Esophagus squamous epithelium (tissue), 5 donors: ENCODE measurements at regions not wholly inside any gene's neighbourhood (a gene's known extent, or its start where the extent isn't known, plus 50 kb on each side); places are given as distances from the start of the nearest gene placed in this dataset.
"Not testable (repeated sequence)": the region's sequence is repeated elsewhere in the genome, so short reads cannot be mapped to it uniquely, and the experiment has no call there.

Experiments
- DNase-seq: peaks from one replicate; lab custom pipeline; 2025; lab: John Stamatoyannopoulos, UW
- H3K27ac ChIP-seq, 4 donors: fragments of 200-600 bp; sonication (generic); one replicate each; pipeline ENCODE4 v1.5.1; 2016 to 2019; ENCODE audit warnings: mild to moderate bottlenecking in 1 of 4
- H3K27me3 ChIP-seq, 4 donors: fragments of 200-600 bp; sonication (generic); 1 replicate in 3 of 4; 2 replicates in 1 of 4; pipeline versions ENCODE4 v1.5.1 to v1.6.0; 2017 to 2021; ENCODE audit warnings: antibody characterized with exemption in 1 of 4
- H3K36me3 ChIP-seq, 3 donors: fragments of 200-600 bp; sonication (generic); one replicate each; pipeline ENCODE4 v1.5.1; 2016 to 2019
- H3K4me1 ChIP-seq, 3 donors: fragments of 200-600 bp; sonication (generic); one replicate each; pipeline ENCODE4 v1.5.1; 2017 to 2019
- H3K4me3 ChIP-seq, 4 donors: fragments of 200-600 bp; sonication (generic); 1 replicate in 3 of 4; 2 replicates in 1 of 4; pipeline ENCODE4 v1.5.1; 2016 to 2019; ENCODE audit warnings: mild to moderate bottlenecking in 2 of 4, moderate library complexity in 1 of 4
- H3K9me3 ChIP-seq, 3 donors: fragments of 200-600 bp; sonication (generic); one replicate each; pipeline ENCODE4 v1.5.1; 2016 to 2019
- CTCF ChIP-seq, 6 experiments: fragments of 450-650 bp in 4 of 6; fragments of 200-600 bp in 2 of 6; sonication (generic) in 2 of 6; IDR thresholded peaks; one replicate each; pipeline ENCODE4 v1.5.1; 2016 to 2019; ENCODE audit warnings: antibody characterized with exemption in 6 of 6, mild to moderate bottlenecking in 4 of 6, moderate library complexity in 4 of 6
- POLR2A ChIP-seq, 4 donors: fragments of 450-650 bp; IDR thresholded peaks; one replicate each; pipeline ENCODE4 v1.6.1; 2017; ENCODE audit warnings: antibody characterized with exemption in 4 of 4, mild to moderate bottlenecking in 4 of 4, moderate library complexity in 3 of 4
- WGBS, 2 donors: methylation state at CpG; one replicate each; pipeline ENCODE4 v1.1.5; 2018; 5-methylcytosine and 5-hydroxymethylcytosine counted together
- intact Hi-C: fragments of 100-400 bp; cut with DNase I; formaldehyde crosslinking; loops from one replicate; pipeline ENCODE4 v1.15.0; 2022
- donor health status: DM: yes; HTN: yes; CAD: no.

- WGBS, 2 donors: 60 to 77% methylated on average over 7 of the region's 7 CpGs
- Histone ChIP-seq H3K27me3 (no peaks in the 10 kb centered on the region), H3K4me3 (no peak overlapping the region), H3K27ac (no peak overlapping the region), H3K9me3 (peaks cover 0 to 10% (median 0%) of the 10 kb centered on the region in 3 donors), H3K4me1 (peaks cover 0 to 17% (median 3%) of the 10 kb centered on the region in 3 donors), H3K36me3 (no peaks in the 10 kb centered on the region)
- DNase-seq: no peak
- TF ChIP-seq POLR2A (IDR thresholded peaks at IDR 0.05): no peak
- no peak for TF ChIP-seq CTCF (IDR thresholded peaks at IDR 0.05)
- intact Hi-C loops: no loop called here
These were observed 83.0 kb downstream of the AASDHPPT start for GRCh38 chr11:106160494-106160893.

GRCh38 chr11:106161775-106162634 lies 84.5 kb downstream of the AASDHPPT start:
- DNase-seq: no peak
- no peak for TF ChIP-seq POLR2A (IDR thresholded peaks at IDR 0.05)
- no peak for TF ChIP-seq CTCF (IDR thresholded peaks at IDR 0.05)
- Histone ChIP-seq H3K4me1 (peaks cover 0 to 12% (median 0%) of the 10 kb centered on the region in 3 donors), H3K36me3 (no peaks in the 10 kb centered on the region), H3K27me3 (no peaks in the 10 kb centered on the region), H3K9me3 (peaks cover 0 to 17% (median 0%) of the 10 kb centered on the region in 3 donors), H3K4me3 (no peak overlapping the region), H3K27ac (peak overlapping the region in 1 of 4 donors; percentile 8)
- intact Hi-C loops: no loop called here
- WGBS, 2 donors: 41 to 52% methylated on average over 3 of the region's 3 CpGs

- Histone ChIP-seq H3K4me3 (no peak overlapping the region), H3K36me3 (no peaks in the 10 kb centered on the region), H3K27ac (no peak overlapping the region), H3K9me3 (peaks cover 0 to 21% (median 0%) of the 10 kb centered on the region in 3 donors), H3K4me1 (peaks cover 0 to 15% (median 0%) of the 10 kb centered on the region in 3 donors), H3K27me3 (no peaks in the 10 kb centered on the region)
- no peak for DNase-seq
- intact Hi-C loops: no loop called here
- TF ChIP-seq POLR2A (IDR thresholded peaks at IDR 0.05) (no peak), CTCF (IDR thresholded peaks at IDR 0.05) (no peak)
These were observed 89.6 kb downstream of the AASDHPPT start for GRCh38 chr11:106167085-106167484.

- TF ChIP-seq CTCF (IDR thresholded peaks at IDR 0.05) (no peak), POLR2A (IDR thresholded peaks at IDR 0.05) (no peak)
- H3K4me1 ChIP-seq: peaks cover 0 to 40% (median 5%) of the 10 kb centered on the region in 3 donors
- no peak for DNase-seq
- peak overlapping the region in 1 of 4 donors; percentile 30 for H3K4me3 ChIP-seq
- H3K27me3 ChIP-seq: no peaks in the 10 kb centered on the region
- intact Hi-C loops: no loop called here
- no peaks in the 10 kb centered on the region for H3K36me3 ChIP-seq
- H3K9me3 ChIP-seq: peaks cover 0 to 10% (median 0%) of the 10 kb centered on the region in 3 donors
- peak overlapping the region; percentile 5 to 77 (median 55) for H3K27ac ChIP-seq
- 28 to 38% methylated on average over 4 of the region's 4 CpGs for WGBS, 2 donors
These were observed 95.0 kb downstream of the AASDHPPT start for GRCh38 chr11:106172386-106172991.

DNA sequence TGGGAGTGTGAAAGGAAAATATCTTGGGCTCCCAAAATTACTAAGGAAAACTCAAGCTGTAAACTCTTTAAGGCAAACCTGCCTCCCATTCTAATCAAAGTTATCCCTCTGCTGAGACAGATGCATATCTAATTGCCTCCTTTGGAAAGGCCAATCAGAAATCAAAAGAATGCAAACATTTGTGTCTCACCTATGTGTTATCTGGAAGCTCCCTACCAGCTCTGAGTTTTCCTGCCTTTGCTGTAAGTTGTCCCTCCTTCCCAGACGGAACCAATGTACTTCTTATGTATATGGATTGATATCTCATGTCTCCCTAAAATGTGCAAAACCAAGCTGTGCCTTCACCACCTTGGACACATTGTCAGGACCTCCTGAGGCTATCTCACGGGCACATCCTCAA lies 95.8 kb downstream of the AASDHPPT start:
- Histone ChIP-seq H3K27me3 (no peaks in the 10 kb centered on the region), H3K9me3 (peaks cover 0 to 2% (median 0%) of the 10 kb centered on the region in 3 donors), H3K4me3 (no peak overlapping the region), H3K27ac (peak overlapping the region in 3 of 4 donors; percentile 5 to 77 (median 72)), H3K36me3 (no peaks in the 10 kb centered on the region), H3K4me1 (peaks cover 0 to 40% (median 5%) of the 10 kb centered on the region in 3 donors)
- 61 to 75% methylated on average over 2 of the region's 2 CpGs for WGBS, 2 donors
- no peak for DNase-seq
- TF ChIP-seq POLR2A (IDR thresholded peaks at IDR 0.05) (no peak), CTCF (IDR thresholded peaks at IDR 0.05) (no peak)
- intact Hi-C loops: no loop called here

DNA sequence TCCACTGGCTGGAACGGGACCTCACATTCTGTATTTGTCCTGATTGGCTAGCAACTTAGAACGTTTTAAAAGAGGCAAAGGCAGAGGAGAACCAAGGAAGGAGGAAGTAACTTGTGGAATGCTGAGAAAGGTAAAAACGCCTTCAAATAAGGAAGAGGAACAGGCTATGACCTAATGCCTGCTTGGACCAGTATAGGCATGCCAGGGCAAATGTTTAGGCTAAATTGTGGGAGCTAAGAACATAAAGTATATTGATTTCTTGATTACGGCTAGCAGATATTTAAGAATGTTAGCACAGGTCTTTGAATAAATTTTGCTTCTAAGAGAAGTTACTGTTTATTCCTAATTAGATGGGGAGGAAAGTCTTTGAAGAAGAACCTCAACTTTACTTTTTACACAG lies 96.5 kb downstream of the AASDHPPT start:
- DNase-seq, intact Hi-C loops, H3K36me3 ChIP-seq, H3K27me3 ChIP-seq, H3K9me3 ChIP-seq, H3K4me3 ChIP-seq: not testable (repeated sequence)
- H3K4me1 ChIP-seq: peaks cover 0 to 42% (median 5%) of the 10 kb centered on the region in 3 donors
- WGBS, 2 donors: 24 to 39% methylated on average over 4 of the region's 4 CpGs
- H3K27ac ChIP-seq: peak overlapping the region; percentile 52 to 77 (median 68)
